ENCODE measurements at regions not wholly inside any gene's neighbourhood (a gene's known extent, or its start where the extent isn't known, plus 50 kb on each side); places are given as distances from the start of the nearest gene placed in this dataset.
A peak's percentile ranks its signal among the peaks of the same experiment; 100 is the strongest.

- TF ChIP-seq CTCF (IDR thresholded peaks at IDR 0.05; ENCODE audit: unreplicated experiment): no peak
- Mint-ChIP-seq H3K4me1 (peaks cover 14% of the 10 kb centered on the region), H3K9me3 (no peaks in the 10 kb centered on the region), H3K27ac (no peak overlapping the region), H3K27me3 (ENCODE audit: low read depth) (no peaks in the 10 kb centered on the region), H3K36me3 (no peaks in the 10 kb centered on the region), H3K4me3 (no peak overlapping the region)
- DNase-seq (ENCODE audit: low spot score in 2 of 2, unreplicated experiment in 2 of 2): no peak
Observed at GRCh38 chr13:30138511-30138910, 168.8 kb downstream of the KATNAL1 start.

GRCh38 chr13:30135868-30136267, 171.5 kb downstream of the KATNAL1 start:
- H3K27me3 Mint-ChIP-seq (ENCODE audit: low read depth): no peaks in the 10 kb centered on the region
- no peak overlapping the region for H3K4me3 Mint-ChIP-seq
- H3K36me3 Mint-ChIP-seq: no peaks in the 10 kb centered on the region
- no peak for TF ChIP-seq CTCF (IDR thresholded peaks at IDR 0.05; ENCODE audit: unreplicated experiment)
- H3K9me3 Mint-ChIP-seq: no peaks in the 10 kb centered on the region
- DNase-seq (ENCODE audit: low spot score in 2 of 2, unreplicated experiment in 2 of 2): no peak
- no peak overlapping the region for H3K27ac Mint-ChIP-seq
- H3K4me1 Mint-ChIP-seq: peaks cover 4% of the 10 kb centered on the region

- TF ChIP-seq CTCF (IDR thresholded peaks at IDR 0.05; ENCODE audit: unreplicated experiment): no peak
- H3K27ac Mint-ChIP-seq: no peak overlapping the region
- H3K27me3 Mint-ChIP-seq (ENCODE audit: low read depth): no peaks in the 10 kb centered on the region
- peaks cover 4% of the 10 kb centered on the region for H3K4me1 Mint-ChIP-seq
- DNase-seq (ENCODE audit: low spot score in 2 of 2, unreplicated experiment in 2 of 2): no peak
- no peaks in the 10 kb centered on the region for H3K9me3 Mint-ChIP-seq
- H3K36me3 Mint-ChIP-seq: no peaks in the 10 kb centered on the region
- no peak overlapping the region for H3K4me3 Mint-ChIP-seq
Observed at GRCh38 chr13:30135351-30135750, 172.0 kb downstream of the KATNAL1 start.

GRCh38 chr13:30134578-30134977, 172.8 kb downstream of the KATNAL1 start:
- TF ChIP-seq CTCF (IDR thresholded peaks at IDR 0.05; ENCODE audit: unreplicated experiment): no peak
- Mint-ChIP-seq H3K27ac (no peak overlapping the region), H3K9me3 (no peaks in the 10 kb centered on the region), H3K27me3 (ENCODE audit: low read depth) (no peaks in the 10 kb centered on the region), H3K4me1 (peaks cover 4% of the 10 kb centered on the region), H3K4me3 (no peak overlapping the region), H3K36me3 (no peaks in the 10 kb centered on the region)
- no peak for DNase-seq (ENCODE audit: low spot score in 2 of 2, unreplicated experiment in 2 of 2)

- Mint-ChIP-seq H3K27ac (peak overlapping the region; percentile 47), H3K4me3 (no peak overlapping the region), H3K4me1 (peaks cover 4% of the 10 kb centered on the region), H3K36me3 (no peaks in the 10 kb centered on the region), H3K9me3 (no peaks in the 10 kb centered on the region), H3K27me3 (ENCODE audit: low read depth) (no peaks in the 10 kb centered on the region)
- no peak for TF ChIP-seq CTCF (IDR thresholded peaks at IDR 0.05; ENCODE audit: unreplicated experiment)
- DNase-seq (ENCODE audit: low spot score in 2 of 2, unreplicated experiment in 2 of 2): no peak
Observed at GRCh38 chr13:30133996-30134395, 173.4 kb downstream of the KATNAL1 start.

- H3K27ac Mint-ChIP-seq: no peak overlapping the region
- H3K36me3 Mint-ChIP-seq: no peaks in the 10 kb centered on the region
- no peak for TF ChIP-seq CTCF (IDR thresholded peaks at IDR 0.05; ENCODE audit: unreplicated experiment)
- no peaks in the 10 kb centered on the region for H3K27me3 Mint-ChIP-seq (ENCODE audit: low read depth)
- H3K9me3 Mint-ChIP-seq: no peaks in the 10 kb centered on the region
- no peak for DNase-seq (ENCODE audit: low spot score in 2 of 2, unreplicated experiment in 2 of 2)
- no peak overlapping the region for H3K4me3 Mint-ChIP-seq
- peaks cover 6% of the 10 kb centered on the region for H3K4me1 Mint-ChIP-seq
Observed at GRCh38 chr13:30133554-30133912, 173.8 kb downstream of the KATNAL1 start.
